DND-41 (cell line): ENCODE measurements at regions not wholly inside any gene's neighbourhood (a gene's known extent, or its start where the extent isn't known, plus 50 kb on each side); places are given as distances from the start of the nearest gene placed in this dataset.

Source experiments
- EZH2 ChIP-seq: IDR thresholded peaks from 3 replicates; pipeline ENCODE4 v1.6.1; 2012; ENCODE audit warnings: borderline replicate concordance, low read depth, mild to moderate bottlenecking, moderate library complexity, low read length, inconsistent platforms; ENCODE audit not compliant: severe bottlenecking
- TF ChIP-seq, protein P1 (sequence below): IDR thresholded peaks from 2 replicates; pipeline ENCODE4 v1.5.1; 2012; ENCODE audit warnings: borderline replicate concordance, low read length, moderate library complexity, mild to moderate bottlenecking; ENCODE audit not compliant: poor library complexity, severe bottlenecking; ENCODE audit errors: extremely low read depth

DNA sequence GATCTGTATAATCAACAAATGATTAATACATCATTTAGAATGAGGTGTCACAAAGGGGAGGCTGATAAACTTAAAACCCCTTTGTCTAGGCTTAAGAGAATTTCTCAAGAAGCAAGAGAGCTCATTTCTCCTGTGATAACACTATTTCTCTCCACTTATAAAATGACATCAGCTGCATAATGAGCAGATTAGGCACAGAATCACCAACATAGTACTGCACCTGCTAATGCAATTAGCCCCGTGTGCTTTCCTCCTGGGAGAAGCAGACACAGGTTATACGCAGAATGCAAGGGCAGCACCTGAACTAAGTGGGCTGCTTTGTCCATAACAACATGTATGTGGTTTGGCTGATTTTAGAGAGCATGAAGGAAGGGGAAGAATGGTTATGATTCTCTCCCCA, 515.3 kb upstream of the CFAP20DC start:
- TF ChIP-seq EZH2, result no peak
- TF ChIP-seq, protein P1, sequence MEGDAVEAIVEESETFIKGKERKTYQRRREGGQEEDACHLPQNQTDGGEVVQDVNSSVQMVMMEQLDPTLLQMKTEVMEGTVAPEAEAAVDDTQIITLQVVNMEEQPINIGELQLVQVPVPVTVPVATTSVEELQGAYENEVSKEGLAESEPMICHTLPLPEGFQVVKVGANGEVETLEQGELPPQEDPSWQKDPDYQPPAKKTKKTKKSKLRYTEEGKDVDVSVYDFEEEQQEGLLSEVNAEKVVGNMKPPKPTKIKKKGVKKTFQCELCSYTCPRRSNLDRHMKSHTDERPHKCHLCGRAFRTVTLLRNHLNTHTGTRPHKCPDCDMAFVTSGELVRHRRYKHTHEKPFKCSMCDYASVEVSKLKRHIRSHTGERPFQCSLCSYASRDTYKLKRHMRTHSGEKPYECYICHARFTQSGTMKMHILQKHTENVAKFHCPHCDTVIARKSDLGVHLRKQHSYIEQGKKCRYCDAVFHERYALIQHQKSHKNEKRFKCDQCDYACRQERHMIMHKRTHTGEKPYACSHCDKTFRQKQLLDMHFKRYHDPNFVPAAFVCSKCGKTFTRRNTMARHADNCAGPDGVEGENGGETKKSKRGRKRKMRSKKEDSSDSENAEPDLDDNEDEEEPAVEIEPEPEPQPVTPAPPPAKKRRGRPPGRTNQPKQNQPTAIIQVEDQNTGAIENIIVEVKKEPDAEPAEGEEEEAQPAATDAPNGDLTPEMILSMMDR, result no peak
